MM.1S (cell line): ENCODE measurements at regions not wholly inside any gene's neighbourhood (a gene's known extent, or its start where the extent isn't known, plus 50 kb on each side); places are given as distances from the start of the nearest gene placed in this dataset.

Source experiments
- DNase-seq: peaks from one replicate; pipeline ENCODE4 v3.0.0-alpha.2; 2015
- H2AFZ ChIP-seq: fragments of 300-600 bp; sonication (generic); 2 replicates; pipeline ENCODE4 v1.6.0; 2016; ENCODE audit warnings: antibody characterized with exemption, low read length
- H3F3A ChIP-seq: fragments of 300-600 bp; sonication (generic); 2 replicates; pipeline ENCODE4 v1.6.1; 2016; ENCODE audit warnings: mild to moderate bottlenecking, antibody characterized with exemption, low read length, moderate library complexity, mixed read lengths; ENCODE audit not compliant: insufficient read depth
- H3K27ac ChIP-seq: fragments of 300-600 bp; sonication (generic); 2 replicates; pipeline ENCODE4 v1.5.1; 2016; ENCODE audit warnings: mild to moderate bottlenecking, low read length
- H3K27me3 ChIP-seq: fragments of 300-600 bp; sonication (generic); replicated peaks from 2 replicates; pipeline ENCODE4 v1.6.0; 2016; ENCODE audit warnings: low read length; ENCODE audit not compliant: insufficient read depth
- H3K36me3 ChIP-seq: fragments of 300-600 bp; sonication (generic); replicated peaks from 2 replicates; pipeline ENCODE4 v1.6.1; 2016; ENCODE audit warnings: mild to moderate bottlenecking, low read length, mixed read lengths; ENCODE audit not compliant: insufficient read depth
- H3K4me1 ChIP-seq: fragments of 300-600 bp; sonication (generic); 2 replicates; pipeline ENCODE4 v1.6.1; 2016; ENCODE audit warnings: low read length, mixed read lengths
- H3K4me2 ChIP-seq: fragments of 300-600 bp; sonication (generic); 2 replicates; pipeline ENCODE4 v1.6.0; 2016; ENCODE audit warnings: low read depth, low read length
- H3K4me3 ChIP-seq: fragments of 300-600 bp; sonication (generic); 2 replicates; pipeline ENCODE4 v1.5.1; 2016; ENCODE audit warnings: low read length, mixed read lengths
- H3K79me2 ChIP-seq: fragments of 300-600 bp; sonication (generic); 2 replicates; pipeline ENCODE4 v1.6.1; 2016; ENCODE audit warnings: mixed run types, low read length, mixed read lengths
- H3K9ac ChIP-seq: fragments of 300-600 bp; sonication (generic); 2 replicates; pipeline ENCODE4 v1.6.1; 2016; ENCODE audit warnings: low read length, mixed read lengths
- H3K9me2 ChIP-seq: fragments of 300-600 bp; sonication (generic); replicated peaks from 2 replicates; pipeline ENCODE4 v1.6.1; 2016; ENCODE audit warnings: mild to moderate bottlenecking, low read length, mixed read lengths; ENCODE audit not compliant: insufficient read depth
- H3K9me3 ChIP-seq: fragments of 300-600 bp; sonication (generic); replicated peaks from 2 replicates; pipeline ENCODE4 v1.6.1; 2016; ENCODE audit warnings: mild to moderate bottlenecking, low read length, mixed read lengths; ENCODE audit not compliant: insufficient read depth
- H4K20me1 ChIP-seq: fragments of 300-600 bp; sonication (generic); 2 replicates; pipeline ENCODE4 v1.6.1; 2016; ENCODE audit warnings: mild to moderate bottlenecking, low read length, moderate library complexity, mixed read lengths; ENCODE audit not compliant: insufficient read depth
- CTCF ChIP-seq: fragments of 300-600 bp; sonication (generic); IDR thresholded peaks from 2 replicates; pipeline ENCODE4 v1.5.1; 2016; ENCODE audit warnings: antibody characterized with exemption, low read length, mixed read lengths
- EZH2 ChIP-seq: fragments of 300-600 bp; sonication (generic); optimal IDR thresholded peaks from 2 replicates; pipeline ENCODE3; 2017; ENCODE audit warnings: low read depth, mild to moderate bottlenecking, antibody characterized with exemption, low read length, mixed read lengths
- EZH2phosphoT487 ChIP-seq: fragments of 300-600 bp; sonication (generic); IDR thresholded peaks from 2 replicates; pipeline ENCODE4 v1.6.1; 2018; ENCODE audit warnings: antibody characterized with exemption, low read length

DNA sequence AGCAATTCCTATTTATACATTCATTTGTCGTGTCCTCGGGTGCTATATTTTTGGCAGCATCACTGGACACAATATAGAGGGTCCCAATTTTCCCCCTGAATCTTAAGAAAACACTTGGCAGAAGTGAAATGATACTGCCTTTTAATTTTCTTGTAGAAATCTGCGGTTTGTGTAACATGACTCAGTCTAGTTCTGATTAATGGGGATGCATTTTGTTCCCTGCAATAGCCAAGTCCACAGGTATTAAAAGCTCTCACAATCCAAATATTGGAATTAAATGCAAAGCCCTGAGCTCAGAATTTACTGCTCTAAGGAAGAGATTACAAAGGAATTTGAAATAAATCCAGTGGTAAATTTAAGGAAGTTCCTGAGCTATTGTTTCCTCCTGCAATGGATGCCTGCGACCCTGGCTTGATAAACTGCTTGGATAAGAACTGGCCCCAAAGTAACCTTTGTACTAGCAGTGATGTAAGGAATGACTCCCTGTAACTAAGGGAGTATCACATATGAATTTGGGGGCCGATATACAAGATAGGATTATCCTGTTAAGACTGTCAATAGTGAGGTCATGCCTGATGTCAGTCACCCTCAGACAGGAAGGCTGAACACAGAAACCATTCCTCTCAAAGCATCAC, 349.7 kb upstream of the C1orf87 start:
- no peaks in the 10 kb centered on the region for H3K79me2 ChIP-seq
- H3K9me3 ChIP-seq, result no peaks in the 10 kb centered on the region
- H2AFZ ChIP-seq, result no peak overlapping the region
- no peak overlapping the region for H3K27ac ChIP-seq
- no peak for TF ChIP-seq EZH2
- no peak for TF ChIP-seq EZH2phosphoT487
- TF ChIP-seq CTCF, result no peak
- no peaks in the 10 kb centered on the region for H4K20me1 ChIP-seq
- H3K4me3 ChIP-seq, result no peak overlapping the region
- no peak overlapping the region for H3K9ac ChIP-seq
- H3K4me2 ChIP-seq, result no peak overlapping the region
- H3K9me2 ChIP-seq, result no peaks in the 10 kb centered on the region
- no peak for DNase-seq
- no peaks in the 10 kb centered on the region for H3K4me1 ChIP-seq
- no peaks in the 10 kb centered on the region for H3K36me3 ChIP-seq
- no peaks in the 10 kb centered on the region for H3K27me3 ChIP-seq
- H3F3A ChIP-seq, result no peaks in the 10 kb centered on the region

- DNase-seq, result no peak
- no peaks in the 10 kb centered on the region for H3F3A ChIP-seq
- H3K4me2 ChIP-seq, result no peak overlapping the region
- no peak overlapping the region for H3K4me3 ChIP-seq
- H3K9ac ChIP-seq, result no peak overlapping the region
- H3K79me2 ChIP-seq, result no peaks in the 10 kb centered on the region
- H3K36me3 ChIP-seq, result no peaks in the 10 kb centered on the region
- H3K4me1 ChIP-seq, result no peaks in the 10 kb centered on the region
- no peaks in the 10 kb centered on the region for H4K20me1 ChIP-seq
- TF ChIP-seq CTCF (no peak), EZH2 (no peak), EZH2phosphoT487 (no peak)
- no peaks in the 10 kb centered on the region for H3K27me3 ChIP-seq
- no peaks in the 10 kb centered on the region for H3K9me3 ChIP-seq
- H3K9me2 ChIP-seq, result no peaks in the 10 kb centered on the region
- H2AFZ ChIP-seq, result no peak overlapping the region
- H3K27ac ChIP-seq, result no peak overlapping the region
Observed at GRCh38 chr1:60421965-60422364, 348.4 kb upstream of the C1orf87 start.

GRCh38 chr1:60419023-60419422, 345.5 kb upstream of the C1orf87 start:
- H3F3A ChIP-seq, result no peaks in the 10 kb centered on the region
- H3K4me3 ChIP-seq, result no peak overlapping the region
- no peaks in the 10 kb centered on the region for H3K36me3 ChIP-seq
- H3K4me2 ChIP-seq, result no peak overlapping the region
- H3K4me1 ChIP-seq, result no peaks in the 10 kb centered on the region
- no peak overlapping the region for H3K9ac ChIP-seq
- H3K27ac ChIP-seq, result no peak overlapping the region
- no peaks in the 10 kb centered on the region for H3K9me2 ChIP-seq
- no peak for DNase-seq
- no peaks in the 10 kb centered on the region for H3K27me3 ChIP-seq
- H3K79me2 ChIP-seq, result no peaks in the 10 kb centered on the region
- no peaks in the 10 kb centered on the region for H3K9me3 ChIP-seq
- TF ChIP-seq CTCF (no peak), EZH2 (no peak), EZH2phosphoT487 (no peak)
- no peaks in the 10 kb centered on the region for H4K20me1 ChIP-seq
- no peak overlapping the region for H2AFZ ChIP-seq
